ENCODE measurements at regions not wholly inside any gene's neighbourhood (a gene's known extent, or its start where the extent isn't known, plus 50 kb on each side); places are given as distances from the start of the nearest gene placed in this dataset.

GRCh38 chr22:27019827-27020226 is 362.4 kb downstream of the MIAT start:
- peak; percentile 45 for DNase-seq

GRCh38 chr22:27022274-27022895 is 365.0 kb downstream of the MIAT start:
- peak; percentile 5 for DNase-seq

- DNase-seq, result no peak
Measured at GRCh38 chr22:27022896-27023361, 365.5 kb downstream of the MIAT start.

GRCh38 chr22:27023591-27023990 is 366.2 kb downstream of the MIAT start:
- no peak for DNase-seq

- DNase-seq, result no peak
Measured at GRCh38 chr22:27024982-27025381, 367.6 kb downstream of the MIAT start.

GRCh38 chr22:27028093-27028492 is 370.7 kb downstream of the MIAT start:
- peak; percentile 18 for DNase-seq

GRCh38 chr22:27029584-27030130 is 372.3 kb downstream of the MIAT start:
- no peak for DNase-seq

- DNase-seq, result peak; percentile 3
Measured at GRCh38 chr22:27032091-27032761, 374.8 kb downstream of the MIAT start.

GRCh38 chr22:27041745-27042310 is 384.4 kb downstream of the MIAT start:
- DNase-seq, result no peak

GRCh38 chr22:27043262-27043661 is 385.9 kb downstream of the MIAT start:
- DNase-seq, result no peak

- peak; percentile 78 for DNase-seq
Measured at GRCh38 chr22:27045103-27045947, 387.9 kb downstream of the MIAT start.

- no peak for DNase-seq
Measured at GRCh38 chr22:27046086-27046485, 388.7 kb downstream of the MIAT start.

GRCh38 chr22:27046603-27047002 is 389.2 kb downstream of the MIAT start:
- DNase-seq, result no peak

- no peak for DNase-seq
Measured at GRCh38 chr22:27050771-27051170, 393.4 kb downstream of the MIAT start.

- DNase-seq, result no peak
Measured at GRCh38 chr22:27051407-27051806, 394.0 kb downstream of the MIAT start.

GRCh38 chr22:27057717-27058116 is 400.3 kb downstream of the MIAT start:
- DNase-seq, result no peak

- DNase-seq, result no peak
Measured at GRCh38 chr22:27060190-27060589, 402.8 kb downstream of the MIAT start.

- no peak for DNase-seq
Measured at GRCh38 chr22:27062910-27063309, 405.5 kb downstream of the MIAT start.

GRCh38 chr22:27063406-27063805 is 406.0 kb downstream of the MIAT start:
- DNase-seq, result peak; percentile 20

GRCh38 chr22:27063841-27064240 is 406.5 kb downstream of the MIAT start:
- no peak for DNase-seq

- DNase-seq, result no peak
Measured at GRCh38 chr22:27064386-27064785, 407.0 kb downstream of the MIAT start.

- no peak for DNase-seq
Measured at GRCh38 chr22:27065279-27065678, 407.9 kb downstream of the MIAT start.

- DNase-seq, result no peak
Measured at GRCh38 chr22:27066856-27067255, 409.5 kb downstream of the MIAT start.
